ENCODE measurements at regions not wholly inside any gene's neighbourhood (a gene's known extent, or its start where the extent isn't known, plus 50 kb on each side); places are given as distances from the start of the nearest gene placed in this dataset.

- H3K4me3 Mint-ChIP-seq, result no peak overlapping the region
- no peaks in the 10 kb centered on the region for H3K36me3 Mint-ChIP-seq (ENCODE audit: low read depth)
- no peak overlapping the region for H3K27ac Mint-ChIP-seq
- H3K4me1 Mint-ChIP-seq (ENCODE audit: low read depth), result no peaks in the 10 kb centered on the region
- H3K9me3 Mint-ChIP-seq, result no peaks in the 10 kb centered on the region; the same call in 1 of the 2 replicates
- no peak for DNase-seq
- TF ChIP-seq CTCF (IDR thresholded peaks at IDR 0.05), result no peak
- H3K27me3 Mint-ChIP-seq (ENCODE audit: insufficient read depth), result peaks cover 3% of the 10 kb centered on the region
These were observed 87.7 kb downstream of the IYD start for GRCh38 chr6:150456466-150456865.

GRCh38 chr6:150456902-150457643, 88.3 kb downstream of the IYD start:
- H3K4me1 Mint-ChIP-seq (ENCODE audit: low read depth), result no peaks in the 10 kb centered on the region
- no peaks in the 10 kb centered on the region for H3K36me3 Mint-ChIP-seq (ENCODE audit: low read depth)
- DNase-seq, result no peak
- no peak overlapping the region for H3K27ac Mint-ChIP-seq
- no peaks in the 10 kb centered on the region; the same call in none of the 2 replicates for H3K27me3 Mint-ChIP-seq (ENCODE audit: insufficient read depth)
- H3K9me3 Mint-ChIP-seq, result no peaks in the 10 kb centered on the region; the same call in 1 of the 2 replicates
- no peak overlapping the region for H3K4me3 Mint-ChIP-seq
- no peak for TF ChIP-seq CTCF (IDR thresholded peaks at IDR 0.05)

- H3K4me3 Mint-ChIP-seq, result no peak overlapping the region
- no peak for TF ChIP-seq CTCF (IDR thresholded peaks at IDR 0.05)
- H3K27me3 Mint-ChIP-seq (ENCODE audit: insufficient read depth), result peaks cover 1% of the 10 kb centered on the region
- H3K4me1 Mint-ChIP-seq (ENCODE audit: low read depth), result no peaks in the 10 kb centered on the region
- H3K36me3 Mint-ChIP-seq (ENCODE audit: low read depth), result no peaks in the 10 kb centered on the region
- H3K27ac Mint-ChIP-seq, result no peak overlapping the region
- DNase-seq, result no peak
- peaks cover 6% of the 10 kb centered on the region for H3K9me3 Mint-ChIP-seq
These were observed 89.8 kb downstream of the IYD start for GRCh38 chr6:150458579-150458978.

GRCh38 chr6:150463852-150464251, 95.0 kb downstream of the IYD start:
- Mint-ChIP-seq H3K27me3 (ENCODE audit: insufficient read depth) (peaks cover 1% of the 10 kb centered on the region), H3K9me3 (peaks cover 6% of the 10 kb centered on the region), H3K4me1 (ENCODE audit: low read depth) (no peaks in the 10 kb centered on the region), H3K27ac (no peak overlapping the region), H3K4me3 (no peak overlapping the region), H3K36me3 (ENCODE audit: low read depth) (no peaks in the 10 kb centered on the region)
- no peak for TF ChIP-seq CTCF (IDR thresholded peaks at IDR 0.05)
- DNase-seq, result no peak

GRCh38 chr6:150464966-150465365, 96.2 kb downstream of the IYD start:
- H3K4me1 Mint-ChIP-seq (ENCODE audit: low read depth), result no peaks in the 10 kb centered on the region
- peaks cover 2% of the 10 kb centered on the region; the same call in 1 of the 2 replicates for H3K36me3 Mint-ChIP-seq (ENCODE audit: low read depth)
- no peak for DNase-seq
- H3K27me3 Mint-ChIP-seq (ENCODE audit: insufficient read depth), result peaks cover 1% of the 10 kb centered on the region
- H3K27ac Mint-ChIP-seq, result no peak overlapping the region
- no peak overlapping the region for H3K4me3 Mint-ChIP-seq
- no peak for TF ChIP-seq CTCF (IDR thresholded peaks at IDR 0.05)
- H3K9me3 Mint-ChIP-seq, result peaks cover 10% of the 10 kb centered on the region
